Activated T-cell treated with anti-CD3 and anti-CD28 coated beads, Interleukin-2, amount 50 U/mL, for 4 hours (primary cell): ENCODE measurements at regions not wholly inside any gene's neighbourhood (a gene's known extent, or its start where the extent isn't known, plus 50 kb on each side); places are given as distances from the start of the nearest gene placed in this dataset.
"Not testable (repeated sequence)": the region's sequence is repeated elsewhere in the genome, so short reads cannot be mapped to it uniquely, and the experiment has no call there.

Source experiments
- ATAC-seq, 2 donors: fragments of 200-7000 bp; cut with Tn5 transposase; one replicate each; pipeline ENCODE4 v1.10.0; 2021
- DNase-seq: peaks from one replicate; pipeline ENCODE4 v3.0.0-alpha.2; 2020
- H3K27me3 Mint-ChIP-seq: one replicate; pipeline ENCODE4 v1.8.0; 2021; ENCODE audit warnings: low read depth, mixed read lengths
- H3K36me3 Mint-ChIP-seq: one replicate; pipeline ENCODE4 v1.8.0; 2022; ENCODE audit warnings: mixed read lengths; ENCODE audit not compliant: insufficient read depth
- H3K4me1 Mint-ChIP-seq: one replicate; pipeline ENCODE4 v1.8.0; 2021; ENCODE audit warnings: low read depth, mixed read lengths
- H3K4me3 Mint-ChIP-seq: one replicate; pipeline ENCODE4 v1.8.0; 2021; ENCODE audit warnings: mild to moderate bottlenecking, moderate library complexity, mixed read lengths
- H3K9me3 Mint-ChIP-seq: one replicate; pipeline ENCODE4 v1.8.0; 2021; ENCODE audit warnings: mixed read lengths

GRCh38 chr12:84165998-84166571 lies 746.5 kb downstream of the SLC6A15 start:
- DNase-seq: no peak
- no peaks in the 10 kb centered on the region for H3K4me1 Mint-ChIP-seq
- ATAC-seq: no peak
- H3K4me3 Mint-ChIP-seq: no peak overlapping the region
- no peaks in the 10 kb centered on the region for H3K36me3 Mint-ChIP-seq
- no peaks in the 10 kb centered on the region for H3K27me3 Mint-ChIP-seq
- no peaks in the 10 kb centered on the region for H3K9me3 Mint-ChIP-seq

- no peaks in the 10 kb centered on the region for H3K36me3 Mint-ChIP-seq
- H3K4me1 Mint-ChIP-seq: no peaks in the 10 kb centered on the region
- no peak for DNase-seq
- no peak overlapping the region for H3K4me3 Mint-ChIP-seq
- H3K9me3 Mint-ChIP-seq: no peaks in the 10 kb centered on the region
- ATAC-seq: no peak
- H3K27me3 Mint-ChIP-seq: no peaks in the 10 kb centered on the region
Measured at GRCh38 chr12:84161296-84161695, 751.3 kb downstream of the SLC6A15 start.

GRCh38 chr12:84159260-84159659 lies 753.3 kb downstream of the SLC6A15 start:
- H3K36me3 Mint-ChIP-seq: no peaks in the 10 kb centered on the region
- ATAC-seq (no peak), DNase-seq (no peak)
- no peak overlapping the region for H3K4me3 Mint-ChIP-seq
- no peaks in the 10 kb centered on the region for H3K9me3 Mint-ChIP-seq
- H3K27me3 Mint-ChIP-seq: no peaks in the 10 kb centered on the region
- no peaks in the 10 kb centered on the region for H3K4me1 Mint-ChIP-seq

- Mint-ChIP-seq H3K27me3 (no peaks in the 10 kb centered on the region), H3K4me3 (no peak overlapping the region), H3K9me3 (peaks cover 3% of the 10 kb centered on the region), H3K4me1 (no peaks in the 10 kb centered on the region), H3K36me3 (no peaks in the 10 kb centered on the region)
- ATAC-seq: no peak
- DNase-seq: no peak
Measured at GRCh38 chr12:84157170-84157569, 755.4 kb downstream of the SLC6A15 start.

DNA sequence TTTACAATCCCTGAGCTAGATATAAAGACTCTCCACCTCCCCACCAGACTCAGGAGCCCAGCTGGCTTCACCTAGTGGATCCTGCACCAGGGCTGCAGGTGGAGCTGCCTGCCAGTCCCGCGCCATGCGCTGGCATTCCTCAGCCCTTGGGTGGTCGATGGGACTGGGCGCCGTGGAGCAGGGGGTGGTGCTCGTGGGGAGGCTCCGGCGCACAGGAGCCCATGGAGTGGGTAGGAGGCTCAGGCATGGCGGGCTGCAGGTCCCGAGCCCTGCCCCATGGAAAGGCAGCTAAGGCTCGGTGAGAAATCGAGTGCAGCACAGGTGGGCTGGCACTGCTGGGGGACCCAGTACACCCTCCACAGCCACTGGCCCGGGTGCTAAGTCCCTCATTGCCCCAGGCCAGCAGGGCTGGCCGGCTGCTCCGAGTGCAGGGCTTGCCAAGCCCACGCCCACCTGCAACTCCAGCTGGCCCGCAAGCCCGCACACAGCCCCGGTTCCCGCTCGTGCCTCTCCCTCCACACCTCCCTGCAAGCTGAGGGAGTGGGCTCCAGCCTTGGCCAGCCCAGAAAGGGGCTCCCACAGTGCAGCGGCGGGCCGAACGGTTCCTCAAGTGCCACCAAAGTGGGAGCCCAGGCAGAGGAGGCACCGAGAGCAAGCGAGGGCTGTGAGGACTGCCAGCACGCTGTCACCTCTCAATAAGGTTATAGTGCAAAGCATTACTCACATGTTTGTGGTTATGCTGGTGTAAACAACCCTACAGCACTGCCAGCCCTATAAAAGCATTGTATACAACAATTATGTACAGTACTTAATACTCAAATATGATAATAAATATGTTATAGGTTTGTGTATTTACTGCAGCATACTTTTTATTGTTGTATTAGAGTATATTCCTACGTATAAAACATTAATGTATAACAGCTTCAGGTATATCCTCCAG lies 757.3 kb downstream of the SLC6A15 start:
- not testable (repeated sequence) for H3K36me3 Mint-ChIP-seq, H3K4me1 Mint-ChIP-seq, H3K27me3 Mint-ChIP-seq, H3K9me3 Mint-ChIP-seq, ATAC-seq, H3K4me3 Mint-ChIP-seq, DNase-seq

- DNase-seq, H3K4me1 Mint-ChIP-seq, ATAC-seq, H3K36me3 Mint-ChIP-seq, H3K27me3 Mint-ChIP-seq, H3K9me3 Mint-ChIP-seq, H3K4me3 Mint-ChIP-seq: not testable (repeated sequence)
Measured at GRCh38 chr12:84154439-84154990, 758.1 kb downstream of the SLC6A15 start.

DNA sequence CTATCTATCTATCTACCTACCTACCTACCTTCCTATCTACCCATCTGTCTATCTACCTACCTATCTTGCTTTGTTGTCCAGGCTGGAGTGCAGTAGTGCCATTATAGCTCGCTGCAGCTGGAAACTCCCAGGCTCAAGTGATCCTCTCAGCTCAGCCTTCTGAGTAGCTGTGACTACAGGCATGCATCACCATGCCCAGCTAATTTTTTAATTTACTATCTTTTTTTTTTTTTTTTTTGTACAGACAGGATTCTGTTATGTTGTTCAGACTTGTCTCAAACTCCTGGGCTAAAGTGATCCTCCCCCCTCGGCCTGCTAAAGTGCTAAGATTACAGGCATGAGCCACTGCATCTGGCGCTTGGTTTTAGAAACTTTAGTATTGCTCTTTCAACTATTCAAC lies 762.4 kb downstream of the SLC6A15 start:
- Mint-ChIP-seq H3K4me1 (no peaks in the 10 kb centered on the region), H3K4me3 (no peak overlapping the region), H3K9me3 (peaks cover 12% of the 10 kb centered on the region), H3K36me3 (no peaks in the 10 kb centered on the region), H3K27me3 (no peaks in the 10 kb centered on the region)
- no peak for DNase-seq
- no peak for ATAC-seq

GRCh38 chr12:84148335-84148734 lies 764.3 kb downstream of the SLC6A15 start:
- H3K27me3 Mint-ChIP-seq: no peaks in the 10 kb centered on the region
- DNase-seq: no peak
- no peak overlapping the region for H3K4me3 Mint-ChIP-seq
- no peaks in the 10 kb centered on the region for H3K4me1 Mint-ChIP-seq
- H3K9me3 Mint-ChIP-seq: peaks cover 12% of the 10 kb centered on the region
- ATAC-seq: no peak
- no peaks in the 10 kb centered on the region for H3K36me3 Mint-ChIP-seq

DNA sequence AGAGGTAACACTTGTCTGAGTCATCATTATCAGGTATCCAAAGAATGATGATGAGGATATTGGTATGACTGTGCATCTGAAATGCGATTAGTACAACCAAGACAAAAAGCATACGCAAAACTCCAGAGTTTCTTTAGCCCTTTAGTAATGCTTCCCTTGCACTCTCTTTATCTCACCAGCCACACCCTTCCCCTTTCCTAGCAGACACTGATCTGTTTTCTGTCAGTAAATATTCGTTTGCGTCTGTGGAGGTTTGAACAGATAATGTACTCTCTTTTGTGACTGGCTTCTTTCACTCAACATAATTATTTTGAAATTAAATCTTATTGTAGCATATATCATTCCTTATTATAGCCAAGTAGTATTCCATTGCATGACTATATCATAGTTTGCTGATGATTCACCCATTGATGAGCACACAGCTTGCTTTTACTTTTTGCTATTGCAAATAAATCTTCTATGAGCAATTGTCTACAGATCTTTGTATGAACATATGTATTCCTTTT lies 775.7 kb downstream of the SLC6A15 start:
- H3K4me1 Mint-ChIP-seq: no peaks in the 10 kb centered on the region
- no peaks in the 10 kb centered on the region for H3K27me3 Mint-ChIP-seq
- peaks cover 11% of the 10 kb centered on the region for H3K9me3 Mint-ChIP-seq
- no peak for ATAC-seq
- no peak overlapping the region for H3K4me3 Mint-ChIP-seq
- DNase-seq: no peak
- H3K36me3 Mint-ChIP-seq: no peaks in the 10 kb centered on the region

- Mint-ChIP-seq H3K36me3 (no peaks in the 10 kb centered on the region), H3K4me3 (no peak overlapping the region), H3K9me3 (peaks cover 7% of the 10 kb centered on the region), H3K4me1 (no peaks in the 10 kb centered on the region), H3K27me3 (no peaks in the 10 kb centered on the region)
- no peak for DNase-seq
- ATAC-seq: no peak
Measured at GRCh38 chr12:84135586-84136279, 776.9 kb downstream of the SLC6A15 start.

DNA sequence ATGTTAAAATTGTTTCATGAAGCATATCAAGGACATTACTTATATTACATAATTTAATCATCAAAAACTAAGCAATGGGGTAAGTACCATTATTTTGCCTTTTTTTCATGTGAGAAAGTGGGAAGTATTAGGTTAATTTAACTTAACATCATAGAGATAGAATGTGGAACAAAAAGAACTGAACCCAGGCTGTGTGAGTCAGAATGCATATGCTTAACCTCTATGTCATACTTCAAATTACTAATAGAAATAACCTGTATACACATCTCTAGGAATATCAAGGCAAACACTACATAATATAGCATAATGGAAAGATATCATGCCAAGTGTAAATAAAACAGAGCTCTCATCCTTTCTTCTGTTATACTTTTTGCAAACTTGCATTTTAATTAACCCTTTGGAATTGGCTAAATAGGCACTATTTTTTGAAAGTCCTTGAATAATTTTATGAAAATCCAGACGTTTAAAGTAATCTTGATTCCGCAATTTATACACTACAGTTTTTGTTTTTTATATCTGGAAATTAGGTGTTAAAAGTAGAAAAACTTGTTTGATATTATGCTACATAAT lies 777.7 kb downstream of the SLC6A15 start:
- Mint-ChIP-seq H3K36me3 (no peaks in the 10 kb centered on the region), H3K27me3 (no peaks in the 10 kb centered on the region), H3K4me3 (no peak overlapping the region), H3K9me3 (no peaks in the 10 kb centered on the region), H3K4me1 (no peaks in the 10 kb centered on the region)
- DNase-seq (no peak), ATAC-seq (no peak)

DNA sequence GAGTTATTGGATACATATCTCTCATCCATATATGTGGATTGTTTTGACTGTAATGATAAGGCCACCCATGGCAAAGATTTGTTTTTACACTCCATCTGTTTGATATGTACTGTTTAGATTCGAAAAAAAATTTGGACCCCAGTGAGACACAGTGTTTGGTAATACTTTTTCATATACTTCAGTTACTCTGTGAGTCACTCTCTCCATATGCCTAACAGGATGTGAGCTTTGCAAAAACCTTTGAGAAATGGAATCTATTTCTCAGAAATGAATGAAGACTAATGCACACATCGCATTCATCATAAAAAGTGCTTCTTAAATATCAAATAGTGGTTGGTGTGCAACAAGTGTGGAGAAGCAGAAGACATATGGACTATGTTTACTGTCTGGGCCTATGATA lies 781.5 kb downstream of the SLC6A15 start:
- ATAC-seq (no peak), DNase-seq (no peak)
- Mint-ChIP-seq H3K4me3 (no peak overlapping the region), H3K36me3 (no peaks in the 10 kb centered on the region), H3K27me3 (no peaks in the 10 kb centered on the region), H3K4me1 (no peaks in the 10 kb centered on the region), H3K9me3 (peaks cover 3% of the 10 kb centered on the region)

DNA sequence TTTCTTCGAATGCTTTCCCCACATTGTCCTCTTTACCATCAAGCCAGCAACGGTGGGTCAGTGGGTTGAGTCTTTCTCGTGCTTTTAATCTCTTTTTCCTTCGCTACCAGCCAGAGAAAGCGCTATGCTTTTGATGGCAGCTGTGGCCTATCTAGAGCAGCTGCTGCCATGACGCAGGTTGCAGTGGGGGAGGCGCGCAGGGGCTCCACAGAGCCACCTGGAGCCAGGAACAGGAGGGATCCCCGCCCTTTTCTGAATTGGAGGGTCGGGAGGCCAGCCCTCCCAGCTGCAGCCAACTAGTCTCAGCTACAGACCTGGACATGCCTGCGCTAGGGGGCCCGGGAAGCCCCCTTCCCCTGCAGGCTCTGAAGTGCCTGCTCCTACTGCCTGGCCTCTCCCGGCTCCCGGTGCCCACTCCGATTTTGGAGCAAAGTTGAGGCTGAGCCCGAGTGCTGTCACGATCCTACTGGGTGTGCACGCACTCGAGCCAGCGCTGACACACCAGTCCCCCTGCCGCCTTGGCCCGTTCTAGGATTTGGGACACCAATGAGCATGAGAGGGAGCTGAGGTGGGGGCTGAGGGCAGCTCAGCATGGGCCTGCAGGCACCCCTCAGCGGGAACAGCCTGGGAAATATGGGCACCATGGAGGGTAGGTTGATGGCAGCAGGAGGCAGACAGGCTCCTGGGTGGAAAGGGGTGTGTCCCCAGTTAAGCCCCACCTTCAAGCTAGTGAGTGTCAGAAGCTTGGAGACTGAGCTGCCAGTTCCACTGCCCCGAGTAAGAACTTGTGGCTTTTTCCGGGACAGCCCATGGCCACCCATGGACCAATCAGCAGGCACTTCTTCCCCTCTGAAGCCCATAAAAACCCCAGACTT lies 784.2 kb downstream of the SLC6A15 start:
- Mint-ChIP-seq H3K36me3 (no peaks in the 10 kb centered on the region), H3K27me3 (no peaks in the 10 kb centered on the region), H3K4me3 (no peak overlapping the region), H3K9me3 (peaks cover 3% of the 10 kb centered on the region), H3K4me1 (no peaks in the 10 kb centered on the region)
- DNase-seq: no peak
- ATAC-seq: no peak
